GM21737 (cell line): ENCODE measurements at regions not wholly inside any gene's neighbourhood (a gene's known extent, or its start where the extent isn't known, plus 50 kb on each side); places are given as distances from the start of the nearest gene placed in this dataset.

Source experiments
- ATAC-seq: cut with Tn5 transposase; IDR thresholded peaks from one replicate; pipeline ENCODE4 v1.9.1; 2021; ENCODE audit warnings: mild to moderate bottlenecking, moderate library complexity; ENCODE audit not compliant: unreplicated experiment

GRCh38 chr2:155696571-155696970, 636.0 kb downstream of the NR4A2 start:
- no peak for ATAC-seq

GRCh38 chr2:155695505-155695904, 637.0 kb downstream of the NR4A2 start:
- ATAC-seq: no peak

- ATAC-seq: no peak
Observed at GRCh38 chr2:155692856-155693255, 639.7 kb downstream of the NR4A2 start.

GRCh38 chr2:155692106-155692505, 640.4 kb downstream of the NR4A2 start:
- no peak for ATAC-seq

GRCh38 chr2:155690785-155691184, 641.7 kb downstream of the NR4A2 start:
- peak; percentile 83 for ATAC-seq

GRCh38 chr2:155689791-155690190, 642.7 kb downstream of the NR4A2 start:
- ATAC-seq: no peak

- ATAC-seq: no peak
Observed at GRCh38 chr2:155687181-155687580, 645.3 kb downstream of the NR4A2 start.

- ATAC-seq: no peak
Observed at GRCh38 chr2:155679647-155680046, 652.9 kb downstream of the NR4A2 start.

GRCh38 chr2:155675920-155676319, 656.6 kb downstream of the NR4A2 start:
- ATAC-seq: no peak

GRCh38 chr2:155665704-155666103, 666.8 kb downstream of the NR4A2 start:
- ATAC-seq: no peak

- ATAC-seq: no peak
Observed at GRCh38 chr2:155663265-155663664, 669.3 kb downstream of the NR4A2 start.

GRCh38 chr2:155662224-155662623, 670.3 kb downstream of the NR4A2 start:
- no peak for ATAC-seq

GRCh38 chr2:155653176-155653575, 679.3 kb downstream of the NR4A2 start:
- no peak for ATAC-seq

GRCh38 chr2:155651851-155652250, 680.7 kb downstream of the NR4A2 start:
- no peak for ATAC-seq

GRCh38 chr2:155645791-155646190, 686.7 kb downstream of the NR4A2 start:
- no peak for ATAC-seq

- no peak for ATAC-seq
Observed at GRCh38 chr2:155643056-155643775, 689.3 kb downstream of the NR4A2 start.

GRCh38 chr2:155633887-155634570, 698.5 kb downstream of the NR4A2 start:
- ATAC-seq: peak; percentile 97

GRCh38 chr2:155633060-155633839, 699.3 kb downstream of the NR4A2 start:
- no peak for ATAC-seq

- no peak for ATAC-seq
Observed at GRCh38 chr2:155630760-155631159, 701.8 kb downstream of the NR4A2 start.

GRCh38 chr2:155622443-155622842, 710.1 kb downstream of the NR4A2 start:
- ATAC-seq: no peak

- no peak for ATAC-seq
Observed at GRCh38 chr2:155600914-155601760, 731.4 kb downstream of the NR4A2 start.
